ENCODE measurements at regions not wholly inside any gene's neighbourhood (a gene's known extent, or its start where the extent isn't known, plus 50 kb on each side); places are given as distances from the start of the nearest gene placed in this dataset.

DNA sequence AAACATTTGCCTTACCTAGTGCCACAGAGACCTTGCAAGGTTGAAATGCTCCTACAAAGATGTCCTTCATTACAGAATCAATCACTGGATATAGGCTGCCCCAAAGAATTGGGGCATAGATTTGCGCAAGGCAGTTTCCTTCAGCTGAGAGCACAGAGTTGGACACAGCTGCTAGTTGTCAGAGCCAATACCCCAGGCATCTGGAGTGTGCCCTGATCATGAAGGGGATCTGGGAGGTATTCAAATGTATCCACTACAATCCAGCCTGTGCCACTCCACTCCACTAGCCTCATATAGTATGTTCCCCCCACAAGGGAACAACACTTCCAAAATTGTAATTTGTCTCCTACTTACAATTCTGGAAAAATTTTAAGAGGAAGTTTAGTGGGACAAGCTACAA lies 62.3 kb upstream of the ITPRID2 start:
- ChIA-PET CTCF (no interaction called here), POLR2A (no interaction called here), SMC1A (ENCODE audit: uncharacterized antibody, unreplicated experiment) (interaction anchor here (0.7 kb wide), 1 partner anchor 9 kb away, joined by 3 read pairs; no protein-coding TSS in a partner anchor), RAD21 (ENCODE audit: unreplicated experiment) (no interaction called here)
- no peaks in the 10 kb centered on the region for H3K4me1 ChIP-seq (ENCODE audit: control insufficient read depth, insufficient read depth, low read length)
- H3K4me2 ChIP-seq (ENCODE audit: control insufficient read depth, insufficient read depth): no peak overlapping the region
- H3K4me3 ChIP-seq: no peak overlapping the region
- no peak for ATAC-seq
- no peak for FAIRE-seq
- in situ Hi-C loops (cut with MboI) (no loop called here), intact Hi-C loops (cut with micrococcal nuclease; ENCODE audit: unreplicated experiment) (no loop called here)
- H3K27me3 ChIP-seq (replicated peaks in 1 of 2; ENCODE audit: control insufficient read depth in 2 of 2, insufficient read depth in 2 of 2, low read length in 1 of 2): no peaks in the 10 kb centered on the region; a peak in 1 of 4 replicates
- H3K9ac ChIP-seq (ENCODE audit: control insufficient read depth, insufficient read depth, low read length): no peak overlapping the region
- H2AFZ ChIP-seq (ENCODE audit: control insufficient read depth, low read depth, low read length): no peak overlapping the region
- H3K36me3 ChIP-seq (ENCODE audit: control insufficient read depth in 2 of 2, insufficient read depth in 2 of 2, low read length in 1 of 2): no peaks in the 10 kb centered on the region
- BruUV-seq (replicated peaks): no TSS peak
- no peak for DNase-seq (ENCODE audit: low read depth, low spot score)
- no peak overlapping the region for H3K27ac ChIP-seq (ENCODE audit: control insufficient read depth, insufficient read depth)
- no peaks in the 10 kb centered on the region for H4K20me1 ChIP-seq (ENCODE audit: control insufficient read depth, insufficient read depth)
- no peaks in the 10 kb centered on the region for H3K9me3 ChIP-seq (replicated peaks; ENCODE audit: control insufficient read depth, insufficient read depth, low read length)
- WGBS (ENCODE audit: insufficient coverage, insufficient replicate concordance, low lambda C conversion rate, missing lambda C conversion rate): 47% methylated on average over 1 of the region's 1 CpG
- H3K79me2 ChIP-seq (ENCODE audit: control insufficient read depth, insufficient read depth, low read length): no peaks in the 10 kb centered on the region
- TF ChIP-seq, protein P1, sequence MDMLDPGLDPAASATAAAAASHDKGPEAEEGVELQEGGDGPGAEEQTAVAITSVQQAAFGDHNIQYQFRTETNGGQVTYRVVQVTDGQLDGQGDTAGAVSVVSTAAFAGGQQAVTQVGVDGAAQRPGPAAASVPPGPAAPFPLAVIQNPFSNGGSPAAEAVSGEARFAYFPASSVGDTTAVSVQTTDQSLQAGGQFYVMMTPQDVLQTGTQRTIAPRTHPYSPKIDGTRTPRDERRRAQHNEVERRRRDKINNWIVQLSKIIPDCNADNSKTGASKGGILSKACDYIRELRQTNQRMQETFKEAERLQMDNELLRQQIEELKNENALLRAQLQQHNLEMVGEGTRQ (IDR thresholded peaks at IDR 0.05; ENCODE audit: borderline replicate concordance, low read depth, low read length): no peak
- TF ChIP-seq ASH2L (IDR thresholded peaks at IDR 0.05; ENCODE audit: borderline replicate concordance, low read depth) (no peak), SMAD5 (IDR thresholded peaks at IDR 0.05; ENCODE audit: low read depth) (no peak), EGR1 (IDR thresholded peaks at IDR 0.05; ENCODE audit: borderline replicate concordance in 1 of 2, low read depth in 2 of 2, low read length in 2 of 2) (no peak), ZBTB40 (IDR thresholded peaks at IDR 0.05; ENCODE audit: borderline replicate concordance) (no peak), MYC (IDR thresholded peaks at IDR 0.05; ENCODE audit: insufficient read depth, insufficient read length, insufficient replicate concordance, low read length, severe bottlenecking) (no peak), PML (IDR thresholded peaks at IDR 0.05; ENCODE audit: low read length) (no peak), CBX5 (IDR thresholded peaks at IDR 0.05; ENCODE audit: low read depth) (no peak), GABPA (IDR thresholded peaks at IDR 0.05; ENCODE audit: low read depth) (no peak), KLF5 (IDR thresholded peaks at IDR 0.05; ENCODE audit: partially characterized antibody) (no peak), ETV6 (conservative IDR thresholded peaks at IDR 0.05 in 1 of 2, IDR thresholded peaks at IDR 0.05 in 1 of 2; ENCODE audit: borderline replicate concordance in 1 of 2, low read depth in 1 of 2) (no peak), CEBPB (IDR thresholded peaks at IDR 0.05; ENCODE audit: borderline replicate concordance in 1 of 2, low read depth in 2 of 2, low read length in 2 of 2) (no peak), ZNF217 (IDR thresholded peaks at IDR 0.05) (no peak), TBL1XR1 (IDR thresholded peaks at IDR 0.05; ENCODE audit: low read depth, low read length) (no peak)
- TF ChIP-seq, protein P2, sequence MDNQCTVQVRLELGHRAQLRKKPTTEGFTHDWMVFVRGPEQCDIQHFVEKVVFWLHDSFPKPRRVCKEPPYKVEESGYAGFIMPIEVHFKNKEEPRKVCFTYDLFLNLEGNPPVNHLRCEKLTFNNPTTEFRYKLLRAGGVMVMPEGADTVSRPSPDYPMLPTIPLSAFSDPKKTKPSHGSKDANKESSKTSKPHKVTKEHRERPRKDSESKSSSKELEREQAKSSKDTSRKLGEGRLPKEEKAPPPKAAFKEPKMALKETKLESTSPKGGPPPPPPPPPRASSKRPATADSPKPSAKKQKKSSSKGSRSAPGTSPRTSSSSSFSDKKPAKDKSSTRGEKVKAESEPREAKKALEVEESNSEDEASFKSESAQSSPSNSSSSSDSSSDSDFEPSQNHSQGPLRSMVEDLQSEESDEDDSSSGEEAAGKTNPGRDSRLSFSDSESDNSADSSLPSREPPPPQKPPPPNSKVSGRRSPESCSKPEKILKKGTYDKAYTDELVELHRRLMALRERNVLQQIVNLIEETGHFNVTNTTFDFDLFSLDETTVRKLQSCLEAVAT (IDR thresholded peaks at IDR 0.05): no peak
- TF ChIP-seq, protein P3, sequence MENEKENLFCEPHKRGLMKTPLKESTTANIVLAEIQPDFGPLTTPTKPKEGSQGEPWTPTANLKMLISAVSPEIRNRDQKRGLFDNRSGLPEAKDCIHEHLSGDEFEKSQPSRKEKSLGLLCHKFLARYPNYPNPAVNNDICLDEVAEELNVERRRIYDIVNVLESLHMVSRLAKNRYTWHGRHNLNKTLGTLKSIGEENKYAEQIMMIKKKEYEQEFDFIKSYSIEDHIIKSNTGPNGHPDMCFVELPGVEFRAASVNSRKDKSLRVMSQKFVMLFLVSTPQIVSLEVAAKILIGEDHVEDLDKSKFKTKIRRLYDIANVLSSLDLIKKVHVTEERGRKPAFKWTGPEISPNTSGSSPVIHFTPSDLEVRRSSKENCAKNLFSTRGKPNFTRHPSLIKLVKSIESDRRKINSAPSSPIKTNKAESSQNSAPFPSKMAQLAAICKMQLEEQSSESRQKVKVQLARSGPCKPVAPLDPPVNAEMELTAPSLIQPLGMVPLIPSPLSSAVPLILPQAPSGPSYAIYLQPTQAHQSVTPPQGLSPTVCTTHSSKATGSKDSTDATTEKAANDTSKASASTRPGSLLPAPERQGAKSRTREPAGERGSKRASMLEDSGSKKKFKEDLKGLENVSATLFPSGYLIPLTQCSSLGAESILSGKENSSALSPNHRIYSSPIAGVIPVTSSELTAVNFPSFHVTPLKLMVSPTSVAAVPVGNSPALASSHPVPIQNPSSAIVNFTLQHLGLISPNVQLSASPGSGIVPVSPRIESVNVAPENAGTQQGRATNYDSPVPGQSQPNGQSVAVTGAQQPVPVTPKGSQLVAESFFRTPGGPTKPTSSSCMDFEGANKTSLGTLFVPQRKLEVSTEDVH (IDR thresholded peaks at IDR 0.05; ENCODE audit: low read depth, partially characterized antibody): no peak

Measured in GM12878 (cell line).